Suprapubic skin (tissue), 4 donors: ENCODE measurements at regions not wholly inside any gene's neighbourhood (a gene's known extent, or its start where the extent isn't known, plus 50 kb on each side); places are given as distances from the start of the nearest gene placed in this dataset.
"Not testable (repeated sequence)": the region's sequence is repeated elsewhere in the genome, so short reads cannot be mapped to it uniquely, and the experiment has no call there.

ENCODE experiments used
- DNase-seq, 2 donors: peaks; one replicate each; pipeline ENCODE4 v3.0.0-alpha.2; 2019; ENCODE audit warnings: low spot score in 2 of 2
- H3K27ac ChIP-seq: fragments of 200-600 bp; sonication (generic); one replicate; pipeline ENCODE4 v1.5.1; 2019
- H3K27me3 ChIP-seq: fragments of 200-600 bp; sonication (generic); one replicate; pipeline ENCODE4 v1.5.1; 2019
- H3K36me3 ChIP-seq: fragments of 200-600 bp; sonication (generic); one replicate; pipeline ENCODE4 v1.5.1; 2019
- H3K4me1 ChIP-seq: fragments of 200-600 bp; sonication (generic); one replicate; pipeline ENCODE4 v1.5.1; 2019
- H3K4me3 ChIP-seq: fragments of 200-600 bp; sonication (generic); one replicate; pipeline ENCODE4 v1.5.1; 2019; ENCODE audit warnings: mild to moderate bottlenecking
- H3K9me3 ChIP-seq: fragments of 200-600 bp; sonication (generic); one replicate; pipeline ENCODE4 v1.5.1; 2019
- CTCF ChIP-seq, 2 donors: fragments of 200-600 bp in 1 of 2; fragments of 450-650 bp in 1 of 2; sonication (generic) in 1 of 2; IDR thresholded peaks; one replicate each; pipeline ENCODE4 v1.5.1; 2016 to 2019; ENCODE audit warnings: antibody characterized with exemption in 2 of 2, mild to moderate bottlenecking in 1 of 2, moderate library complexity in 1 of 2
- EP300 ChIP-seq: sonication (generic); formaldehyde crosslinking; IDR thresholded peaks from one replicate; pipeline ENCODE4 v1.6.1; 2017; ENCODE audit warnings: antibody characterized with exemption
- POLR2A ChIP-seq, 2 donors: fragments of 450-650 bp; IDR thresholded peaks; one replicate each; pipeline ENCODE4 v1.6.1; 2017; ENCODE audit warnings: antibody characterized with exemption in 2 of 2, mild to moderate bottlenecking in 2 of 2, moderate library complexity in 2 of 2
- POLR2AphosphoS5 ChIP-seq, 3 donors: sonication (generic); formaldehyde crosslinking; IDR thresholded peaks; one replicate each; pipeline ENCODE4 v1.6.1; 2017; ENCODE audit warnings: antibody characterized with exemption in 3 of 3
- WGBS: methylation state at CpG from one replicate; pipeline ENCODE4 v1.1.5; 2018; 5-methylcytosine and 5-hydroxymethylcytosine counted together

DNA sequence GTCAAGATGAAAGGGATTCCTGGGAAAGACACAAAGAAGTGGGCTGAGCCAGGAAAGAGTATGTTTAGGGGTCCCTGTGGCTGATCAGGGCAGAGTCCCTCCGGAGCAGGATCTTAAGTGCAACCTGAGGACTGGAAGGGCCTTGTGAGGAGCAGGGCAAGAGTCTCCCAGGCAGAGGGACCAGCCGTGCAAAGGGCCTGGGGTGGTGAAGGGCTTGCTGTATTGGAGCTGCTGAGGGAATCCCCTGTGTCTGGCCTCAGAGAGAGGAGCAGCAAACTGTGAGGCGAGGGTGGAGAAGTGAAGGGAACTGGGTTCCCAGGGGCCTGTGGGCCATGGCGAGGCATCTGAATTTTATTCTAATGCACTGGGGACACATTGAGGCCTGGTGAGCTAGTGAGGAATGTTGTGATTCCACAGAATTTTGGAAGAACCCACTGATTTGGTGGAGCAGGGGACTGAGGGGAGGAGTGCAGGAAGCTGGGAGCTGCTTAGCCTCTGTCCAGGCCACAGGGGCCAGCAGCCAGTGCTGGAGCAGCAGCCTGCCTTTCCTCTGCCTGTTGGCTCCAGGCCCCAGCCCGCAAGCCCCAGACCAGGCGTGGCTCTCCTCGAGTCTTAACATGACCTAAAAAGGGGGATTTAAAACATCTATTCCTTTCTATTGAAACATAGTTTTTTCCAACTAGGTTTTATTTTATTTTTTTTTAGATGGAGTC is 138.4 kb upstream of the IGFBP3 start:
- 56% methylated on average over 7 of the region's 7 CpGs for WGBS
- TF ChIP-seq POLR2A (IDR thresholded peaks at IDR 0.05), result no peak
- TF ChIP-seq POLR2AphosphoS5 (IDR thresholded peaks at IDR 0.05), result no peak
- no peak for TF ChIP-seq EP300
- no peak for TF ChIP-seq CTCF (IDR thresholded peaks at IDR 0.05)
- H3K36me3 ChIP-seq, result no peaks in the 10 kb centered on the region
- no peak overlapping the region for H3K27ac ChIP-seq
- H3K4me3 ChIP-seq, result no peak overlapping the region
- H3K27me3 ChIP-seq, result no peaks in the 10 kb centered on the region
- no peaks in the 10 kb centered on the region for H3K9me3 ChIP-seq
- H3K4me1 ChIP-seq, result peaks cover 8% of the 10 kb centered on the region
- DNase-seq, result no peak

DNA sequence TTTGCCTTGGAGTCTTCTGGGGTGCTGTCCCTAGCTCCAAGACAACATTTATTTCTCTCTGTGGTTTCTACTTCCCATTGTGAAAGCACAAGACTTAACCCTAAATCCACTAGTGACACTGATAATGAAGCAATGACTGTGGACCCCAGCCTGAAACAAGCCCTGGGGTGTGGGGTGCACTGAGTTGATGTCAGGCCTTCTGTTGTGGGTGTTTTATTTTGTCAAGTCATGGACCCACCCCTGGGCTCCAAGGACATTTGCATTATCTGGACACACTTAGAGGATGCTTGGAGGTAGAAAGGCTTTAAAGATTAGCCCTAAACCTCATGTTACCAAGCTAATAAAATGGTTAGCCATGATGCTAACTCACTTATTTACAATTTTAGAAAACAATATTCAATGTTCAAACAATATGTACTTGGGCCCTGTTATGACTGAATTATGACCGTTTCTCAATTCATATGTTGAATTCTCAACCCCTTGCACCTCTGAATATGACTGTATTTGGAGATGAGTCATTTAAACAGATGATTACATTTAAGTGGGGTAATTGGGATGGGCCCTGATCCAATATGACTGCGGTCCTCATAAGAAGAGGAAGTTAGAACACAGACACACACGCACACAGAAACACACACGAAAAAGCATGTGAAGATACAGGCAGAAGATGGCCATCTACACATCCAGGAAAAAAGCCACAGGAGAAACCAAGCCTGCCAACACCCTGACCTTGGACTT is 137.2 kb upstream of the IGFBP3 start:
- Histone ChIP-seq H3K4me1 (peaks cover 8% of the 10 kb centered on the region), H3K27me3 (no peaks in the 10 kb centered on the region), H3K36me3 (no peaks in the 10 kb centered on the region), H3K4me3 (no peak overlapping the region), H3K9me3 (no peaks in the 10 kb centered on the region), H3K27ac (no peak overlapping the region)
- DNase-seq, result no peak
- 92% methylated on average over 4 of the region's 4 CpGs for WGBS
- TF ChIP-seq POLR2A (IDR thresholded peaks at IDR 0.05) (no peak), CTCF (IDR thresholded peaks at IDR 0.05) (no peak), EP300 (no peak), POLR2AphosphoS5 (IDR thresholded peaks at IDR 0.05) (no peak)

DNA sequence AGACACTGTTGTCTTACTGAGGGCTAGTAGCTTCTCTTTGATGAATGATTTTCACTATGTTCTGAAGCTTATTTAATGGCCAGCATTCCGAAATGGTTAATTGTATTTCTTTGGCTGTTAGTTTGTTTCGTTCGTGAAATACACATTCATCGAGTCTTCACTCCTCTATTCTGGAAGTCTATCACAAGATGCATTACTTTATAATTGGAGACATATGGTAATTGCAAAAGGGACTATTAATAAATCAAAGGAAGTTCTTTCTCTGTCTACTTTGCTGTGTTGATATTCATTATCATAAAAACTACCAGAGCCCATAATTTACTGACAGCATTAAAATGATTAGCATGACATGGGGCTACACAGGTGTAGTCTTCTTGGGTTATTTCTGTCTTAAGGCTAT is 133.8 kb upstream of the IGFBP3 start:
- no peak for DNase-seq
- no peaks in the 10 kb centered on the region for H3K36me3 ChIP-seq
- H3K27me3 ChIP-seq, result no peaks in the 10 kb centered on the region
- H3K4me1 ChIP-seq, result peaks cover 8% of the 10 kb centered on the region
- no peaks in the 10 kb centered on the region for H3K9me3 ChIP-seq
- 46% methylated on average over 4 of the region's 4 CpGs for WGBS
- H3K27ac ChIP-seq, result no peak overlapping the region
- no peak overlapping the region for H3K4me3 ChIP-seq
- TF ChIP-seq POLR2AphosphoS5 (IDR thresholded peaks at IDR 0.05) (no peak), POLR2A (IDR thresholded peaks at IDR 0.05) (no peak), EP300 (no peak), CTCF (IDR thresholded peaks at IDR 0.05) (no peak)

GRCh38 chr7:46054272-46054671 is 133.2 kb upstream of the IGFBP3 start:
- TF ChIP-seq POLR2AphosphoS5 (IDR thresholded peaks at IDR 0.05), result no peak
- TF ChIP-seq CTCF (IDR thresholded peaks at IDR 0.05), result no peak
- no peak for TF ChIP-seq POLR2A (IDR thresholded peaks at IDR 0.05)
- no peak for TF ChIP-seq EP300
- Histone ChIP-seq H3K27ac (no peak overlapping the region), H3K36me3 (no peaks in the 10 kb centered on the region), H3K4me1 (peaks cover 3% of the 10 kb centered on the region), H3K4me3 (no peak overlapping the region), H3K9me3 (no peaks in the 10 kb centered on the region), H3K27me3 (no peaks in the 10 kb centered on the region)
- DNase-seq, result no peak
- 61% methylated on average over 2 of the region's 2 CpGs for WGBS

DNA sequence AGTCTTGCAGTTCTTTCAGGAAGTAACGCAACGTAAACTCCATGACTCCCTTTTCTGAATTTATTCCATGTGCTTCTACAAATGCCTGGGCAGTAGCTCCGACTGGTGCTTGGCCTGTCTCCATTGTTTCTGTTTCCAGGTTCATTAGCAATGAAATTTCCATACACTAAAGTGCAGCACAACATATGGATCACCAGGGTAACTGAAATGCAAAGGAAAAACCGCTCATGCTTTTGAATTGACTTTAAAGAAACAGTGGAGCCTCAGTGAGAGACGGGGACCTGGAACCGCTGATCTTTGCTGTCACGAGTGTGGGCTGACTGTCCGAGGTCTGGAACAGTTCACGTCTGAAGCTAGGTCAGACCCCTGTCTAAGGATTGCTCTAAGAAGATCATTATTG is 126.5 kb upstream of the IGFBP3 start:
- no peaks in the 10 kb centered on the region for H3K9me3 ChIP-seq
- TF ChIP-seq POLR2AphosphoS5 (IDR thresholded peaks at IDR 0.05), result no peak
- no peak for TF ChIP-seq CTCF (IDR thresholded peaks at IDR 0.05)
- no peak for TF ChIP-seq POLR2A (IDR thresholded peaks at IDR 0.05)
- no peak overlapping the region for H3K27ac ChIP-seq
- no peaks in the 10 kb centered on the region for H3K36me3 ChIP-seq
- no peak for DNase-seq
- WGBS, result 85% methylated on average over 9 of the region's 9 CpGs
- no peak overlapping the region for H3K4me3 ChIP-seq
- H3K27me3 ChIP-seq, result no peaks in the 10 kb centered on the region
- H3K4me1 ChIP-seq, result no peaks in the 10 kb centered on the region

DNA sequence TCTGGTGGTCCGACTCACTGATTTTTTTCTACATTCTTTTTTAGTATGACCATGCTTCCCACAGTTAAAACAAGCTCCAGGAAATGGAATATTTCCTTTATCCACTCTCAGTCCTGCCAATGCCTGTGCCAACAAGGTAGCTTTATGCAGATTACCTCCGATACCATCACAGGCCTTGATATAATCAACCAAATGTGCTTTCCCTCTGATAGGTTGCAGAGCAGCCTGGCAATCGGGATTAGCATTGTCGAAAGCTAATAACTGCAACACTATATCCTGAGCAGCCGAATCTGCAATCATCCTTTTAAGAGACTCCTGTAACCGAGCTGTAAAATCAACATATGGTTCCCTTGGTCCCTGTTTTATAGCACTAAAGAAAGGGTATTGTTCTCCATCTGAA is 122.3 kb upstream of the IGFBP3 start:
- H3K4me3 ChIP-seq, H3K9me3 ChIP-seq, H3K27me3 ChIP-seq, H3K27ac ChIP-seq, H3K4me1 ChIP-seq, H3K36me3 ChIP-seq, DNase-seq: not testable (repeated sequence)
- 90% methylated on average over 6 of the region's 6 CpGs for WGBS

DNA sequence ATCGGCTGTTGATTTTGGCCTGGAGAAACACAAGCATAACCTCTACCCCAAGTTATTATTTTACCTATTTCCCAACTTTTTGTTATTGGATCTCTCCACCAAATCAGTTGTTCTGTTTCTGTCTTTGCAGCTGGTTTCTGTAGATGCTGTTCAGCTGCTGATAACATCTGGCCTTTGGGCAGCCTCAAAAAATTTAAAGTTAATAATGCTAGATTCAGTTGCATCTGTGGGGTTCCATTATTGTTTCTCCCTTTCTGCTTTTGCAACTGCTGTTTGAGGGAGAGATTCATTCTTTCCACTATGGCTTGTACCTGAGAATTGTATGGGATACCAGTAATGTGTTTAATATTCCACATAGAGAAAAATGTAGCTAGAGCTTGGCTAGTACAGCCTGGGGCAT is 118.7 kb upstream of the IGFBP3 start:
- 90% methylated on average over 1 of the region's 1 CpG for WGBS
- not testable (repeated sequence) for H3K4me3 ChIP-seq, DNase-seq, H3K27ac ChIP-seq, H3K9me3 ChIP-seq, H3K4me1 ChIP-seq, H3K27me3 ChIP-seq, H3K36me3 ChIP-seq
